SK-MEL-5 (cell line): ENCODE measurements at regions not wholly inside any gene's neighbourhood (a gene's known extent, or its start where the extent isn't known, plus 50 kb on each side); places are given as distances from the start of the nearest gene placed in this dataset.

Experiments used
- DNase-seq: peaks from one replicate; pipeline ENCODE4 v3.0.0-alpha.2; 2016; ENCODE audit warnings: low read depth, low spot score
- in situ Hi-C: cut with HindIII; loops from 2 replicates; pipeline ENCODE4 v1.10.0; 2016; ENCODE audit warnings: low sequenced_read_pairs, high pct_unique_total_duplicates, low pct_unique_long_range_greater_than_20kb

- no peak for DNase-seq
- in situ Hi-C loops, result no loop called here
Observed at GRCh38 chr3:162012633-162013032, 516.0 kb downstream of the OTOL1 start.

- in situ Hi-C loops, result no loop called here
- no peak for DNase-seq
Observed at GRCh38 chr3:162014284-162014683, 517.7 kb downstream of the OTOL1 start.

GRCh38 chr3:162015856-162016255 is 519.2 kb downstream of the OTOL1 start:
- DNase-seq, result no peak
- in situ Hi-C loops, result no loop called here

- DNase-seq, result no peak
- in situ Hi-C loops, result no loop called here
Observed at GRCh38 chr3:162019817-162020216, 523.2 kb downstream of the OTOL1 start.

GRCh38 chr3:162021206-162021605 is 524.6 kb downstream of the OTOL1 start:
- in situ Hi-C loops, result no loop called here
- DNase-seq, result no peak

GRCh38 chr3:162022911-162023310 is 526.3 kb downstream of the OTOL1 start:
- DNase-seq, result no peak
- in situ Hi-C loops, result no loop called here

- DNase-seq, result no peak
- in situ Hi-C loops, result no loop called here
Observed at GRCh38 chr3:162029736-162030135, 533.1 kb downstream of the OTOL1 start.

GRCh38 chr3:162034368-162034767 is 537.8 kb downstream of the OTOL1 start:
- DNase-seq, result no peak
- in situ Hi-C loops, result no loop called here

GRCh38 chr3:162041622-162042021 is 545.0 kb downstream of the OTOL1 start:
- in situ Hi-C loops, result no loop called here
- DNase-seq, result no peak

- in situ Hi-C loops, result no loop called here
Observed at GRCh38 chr3:162052636-162053035, 556.0 kb downstream of the OTOL1 start.

GRCh38 chr3:162072656-162073164 is 576.1 kb downstream of the OTOL1 start:
- DNase-seq, result no peak
- in situ Hi-C loops, result no loop called here

More at GRCh38 chr3:162052636-162053035, 556.0 kb downstream of the OTOL1 start:
- no peak for DNase-seq

- in situ Hi-C loops, result no loop called here
- DNase-seq, result no peak
Observed at GRCh38 chr3:162073422-162073975, 576.9 kb downstream of the OTOL1 start.

GRCh38 chr3:162077108-162077507 is 580.5 kb downstream of the OTOL1 start:
- DNase-seq, result no peak
- in situ Hi-C loops, result no loop called here

GRCh38 chr3:162082516-162082915 is 585.9 kb downstream of the OTOL1 start:
- in situ Hi-C loops, result no loop called here
- no peak for DNase-seq

- in situ Hi-C loops, result no loop called here
- no peak for DNase-seq
Observed at GRCh38 chr3:162087361-162087760, 590.8 kb downstream of the OTOL1 start.

GRCh38 chr3:162092751-162093150 is 596.1 kb downstream of the OTOL1 start:
- no peak for DNase-seq
- in situ Hi-C loops, result no loop called here

GRCh38 chr3:162094301-162094700 is 597.7 kb downstream of the OTOL1 start:
- in situ Hi-C loops, result no loop called here
- DNase-seq, result no peak

GRCh38 chr3:162096874-162097273 is 600.3 kb downstream of the OTOL1 start:
- DNase-seq, result no peak
- in situ Hi-C loops, result no loop called here

GRCh38 chr3:162103808-162104207 is 607.2 kb downstream of the OTOL1 start:
- in situ Hi-C loops, result no loop called here
- no peak for DNase-seq

- in situ Hi-C loops, result no loop called here
- DNase-seq, result no peak
Observed at GRCh38 chr3:162111861-162112260, 615.3 kb downstream of the OTOL1 start.
